Stimulated activated CD8-positive, alpha-beta memory T cell treated with anti-CD3 and anti-CD28 coated beads, Interleukin-7, amount 100 ng/mL, for 1 hour (primary cell): ENCODE measurements at regions not wholly inside any gene's neighbourhood (a gene's known extent, or its start where the extent isn't known, plus 50 kb on each side); places are given as distances from the start of the nearest gene placed in this dataset.
A peak's percentile ranks its signal among the peaks of the same experiment; 100 is the strongest.
"Not testable (repeated sequence)": the region's sequence is repeated elsewhere in the genome, so short reads cannot be mapped to it uniquely, and the experiment has no call there.

Experiments
- DNase-seq, 2 donors: peaks; one replicate each; pipeline ENCODE4 v3.0.0-alpha.2; 2020; ENCODE audit warnings: low read depth in 2 of 2

- DNase-seq: no peak
Observed at GRCh38 chr6:141498977-141499376, 633.7 kb upstream of the GJE1 start.

- no peak for DNase-seq
Observed at GRCh38 chr6:141492521-141493284, 640.0 kb upstream of the GJE1 start.

- DNase-seq: no peak
Observed at GRCh38 chr6:141491684-141492083, 641.0 kb upstream of the GJE1 start.

- no peak for DNase-seq
Observed at GRCh38 chr6:141490982-141491381, 641.7 kb upstream of the GJE1 start.

GRCh38 chr6:141488488-141488887 lies 644.2 kb upstream of the GJE1 start:
- DNase-seq: no peak

- no peak for DNase-seq
Observed at GRCh38 chr6:141486942-141487341, 645.8 kb upstream of the GJE1 start.

- DNase-seq: no peak
Observed at GRCh38 chr6:141484711-141485110, 648.0 kb upstream of the GJE1 start.

- DNase-seq: peak; percentile 10
Observed at GRCh38 chr6:141483598-141484061, 649.1 kb upstream of the GJE1 start.

- no peak for DNase-seq
Observed at GRCh38 chr6:141482796-141483597, 649.7 kb upstream of the GJE1 start.

GRCh38 chr6:141475259-141475658 lies 657.5 kb upstream of the GJE1 start:
- DNase-seq: no peak

GRCh38 chr6:141472162-141472928 lies 660.4 kb upstream of the GJE1 start:
- no peak for DNase-seq

GRCh38 chr6:141470810-141471209 lies 661.9 kb upstream of the GJE1 start:
- DNase-seq: no peak

- DNase-seq: no peak
Observed at GRCh38 chr6:141467881-141468280, 664.8 kb upstream of the GJE1 start.

- no peak for DNase-seq
Observed at GRCh38 chr6:141467041-141467440, 665.7 kb upstream of the GJE1 start.

GRCh38 chr6:141464896-141465295 lies 667.8 kb upstream of the GJE1 start:
- DNase-seq: no peak

- DNase-seq: no peak
Observed at GRCh38 chr6:141464490-141464889, 668.2 kb upstream of the GJE1 start.

- no peak for DNase-seq
Observed at GRCh38 chr6:141463237-141463977, 669.3 kb upstream of the GJE1 start.

GRCh38 chr6:141460743-141461484 lies 671.8 kb upstream of the GJE1 start:
- DNase-seq: no peak

GRCh38 chr6:141460245-141460644 lies 672.5 kb upstream of the GJE1 start:
- DNase-seq: not testable (repeated sequence)

GRCh38 chr6:141457984-141458383 lies 674.7 kb upstream of the GJE1 start:
- not testable (repeated sequence) for DNase-seq

GRCh38 chr6:141452354-141452686 lies 680.4 kb upstream of the GJE1 start:
- DNase-seq: no peak
